ENCODE measurements at regions not wholly inside any gene's neighbourhood (a gene's known extent, or its start where the extent isn't known, plus 50 kb on each side); places are given as distances from the start of the nearest gene placed in this dataset.

DNA sequence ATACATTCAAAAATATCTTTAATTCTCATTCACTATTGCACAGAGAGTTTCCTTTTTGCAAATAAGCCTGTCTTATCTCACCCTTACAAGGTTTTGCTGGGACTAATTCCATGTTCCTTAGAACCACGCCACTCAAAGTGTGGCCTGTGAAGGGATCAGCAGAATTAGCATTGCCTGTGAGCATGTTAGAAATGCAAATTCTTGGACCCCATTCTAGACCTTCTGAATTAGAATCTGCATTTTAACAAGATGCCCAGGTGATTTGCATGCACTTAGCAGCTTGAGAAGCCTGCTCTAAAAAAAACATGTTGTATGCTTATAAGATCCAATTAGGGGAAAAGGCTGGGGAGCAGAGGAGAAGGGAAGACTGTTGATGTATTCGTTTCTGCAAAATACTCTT is 460.0 kb downstream of the NTRK2 start:
- H3K27me3 ChIP-seq (replicated peaks in 1 of 7): no peaks in the 10 kb centered on the region
- H3K4me3 ChIP-seq: no peak overlapping the region
- no peaks in the 10 kb centered on the region for H3K4me1 ChIP-seq
- H3K36me3 ChIP-seq: no peaks in the 10 kb centered on the region
- 39 to 84% (median 64%) methylated on average over 2 of the region's 2 CpGs for WGBS, 5 donors
- TF ChIP-seq CTCF (IDR thresholded peaks at IDR 0.05 in 8 of 11, conservative IDR thresholded peaks at IDR 0.05 in 3 of 11) (no peak), POLR2AphosphoS5 (IDR thresholded peaks at IDR 0.05) (no peak), POLR2A (IDR thresholded peaks at IDR 0.05) (no peak)
- peaks cover 0 to 14% (median 5%) of the 10 kb centered on the region in 8 donors for H3K9me3 ChIP-seq
- no peak for DNase-seq
- no peak overlapping the region for H3K27ac ChIP-seq
- intact Hi-C loops (cut with DNase I; ENCODE audit: low total_unique reads): no loop called here

DNA sequence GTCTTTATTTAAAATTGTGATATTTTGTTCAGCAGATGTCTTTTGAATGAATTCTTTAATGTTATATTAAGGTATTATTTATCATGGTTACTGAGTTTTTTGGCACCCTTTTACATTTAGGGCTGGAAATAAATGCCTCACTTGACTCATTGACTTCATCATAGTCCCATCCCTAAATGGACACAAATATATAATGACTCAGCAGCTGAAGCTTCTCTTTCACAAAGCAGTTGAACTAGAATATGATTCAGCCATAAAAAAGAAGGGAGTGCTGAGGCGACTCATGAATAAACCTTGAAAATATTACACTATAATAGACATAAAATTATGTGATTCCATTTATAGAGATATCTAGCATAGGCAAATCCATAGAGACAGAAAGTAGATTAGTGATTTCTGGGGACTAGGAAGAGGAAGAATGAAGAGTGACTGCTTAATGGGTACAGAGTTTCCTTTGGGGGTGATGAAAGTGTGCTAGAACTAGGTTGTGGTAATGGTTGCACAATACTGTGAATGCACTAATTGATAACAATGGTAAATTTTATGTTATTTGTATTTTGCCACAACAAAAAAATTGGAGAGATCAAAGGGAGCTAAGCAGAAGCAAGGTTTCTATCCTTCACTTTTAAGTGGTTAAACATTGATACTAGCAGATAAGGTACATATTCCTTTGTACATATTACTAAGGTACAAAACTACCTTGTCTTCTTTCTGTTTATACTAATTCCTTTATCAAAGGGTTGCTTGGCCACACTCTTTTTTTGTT is 449.6 kb downstream of the NTRK2 start:
- DNase-seq: no peak
- 84 to 96% (median 92%) methylated on average over 1 of the region's 1 CpG for WGBS, 5 donors
- Histone ChIP-seq H3K4me3 (no peak overlapping the region), H3K36me3 (no peaks in the 10 kb centered on the region), H3K27ac (no peak overlapping the region), H3K27me3 (replicated peaks in 1 of 7) (peaks cover 0 to 9% (median 0%) of the 10 kb centered on the region in 7 donors), H3K4me1 (no peaks in the 10 kb centered on the region), H3K9me3 (no peaks in the 10 kb centered on the region)
- TF ChIP-seq CTCF (IDR thresholded peaks at IDR 0.05 in 8 of 11, conservative IDR thresholded peaks at IDR 0.05 in 3 of 11) (no peak), POLR2A (IDR thresholded peaks at IDR 0.05) (no peak), POLR2AphosphoS5 (IDR thresholded peaks at IDR 0.05) (no peak)
- intact Hi-C loops (cut with DNase I; ENCODE audit: low total_unique reads): no loop called here

DNA sequence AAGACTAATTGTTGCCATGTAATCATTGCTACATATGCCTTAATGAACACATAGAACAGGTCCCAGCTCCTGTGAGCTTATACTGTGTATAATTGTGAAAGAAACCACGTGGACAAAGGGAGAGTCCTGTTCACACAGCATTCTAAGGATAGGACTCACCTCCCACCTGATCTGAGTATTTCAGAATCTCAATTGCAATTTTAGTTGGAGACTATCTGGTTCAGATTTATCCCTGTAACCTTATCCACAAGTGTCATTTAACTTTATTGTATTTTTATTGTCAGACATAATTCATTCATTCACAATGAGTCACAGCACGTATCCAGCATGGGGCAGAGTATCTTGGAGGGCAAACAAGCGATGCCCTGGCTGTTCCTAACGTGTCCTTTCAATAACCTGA is 448.3 kb downstream of the NTRK2 start:
- DNase-seq: no peak
- no peak overlapping the region for H3K4me3 ChIP-seq
- H3K36me3 ChIP-seq: no peaks in the 10 kb centered on the region
- TF ChIP-seq POLR2A (IDR thresholded peaks at IDR 0.05): no peak
- TF ChIP-seq CTCF (IDR thresholded peaks at IDR 0.05 in 8 of 11, conservative IDR thresholded peaks at IDR 0.05 in 3 of 11): no peak
- no peak for TF ChIP-seq POLR2AphosphoS5 (IDR thresholded peaks at IDR 0.05)
- 53 to 76% (median 64%) methylated on average over 4 of the region's 4 CpGs for WGBS, 5 donors
- intact Hi-C loops (cut with DNase I; ENCODE audit: low total_unique reads): no loop called here
- H3K27me3 ChIP-seq (replicated peaks in 1 of 7): peaks cover 0 to 9% (median 0%) of the 10 kb centered on the region in 7 donors
- H3K27ac ChIP-seq: no peak overlapping the region
- H3K4me1 ChIP-seq: no peaks in the 10 kb centered on the region
- no peaks in the 10 kb centered on the region for H3K9me3 ChIP-seq

GRCh38 chr9:85115473-85115872 is 445.9 kb downstream of the NTRK2 start:
- no peak for DNase-seq
- Histone ChIP-seq H3K27me3 (replicated peaks in 1 of 7) (peaks cover 0 to 7% (median 0%) of the 10 kb centered on the region in 7 donors), H3K4me3 (no peak overlapping the region), H3K27ac (no peak overlapping the region), H3K9me3 (no peaks in the 10 kb centered on the region), H3K4me1 (no peaks in the 10 kb centered on the region), H3K36me3 (no peaks in the 10 kb centered on the region)
- intact Hi-C loops (cut with DNase I; ENCODE audit: low total_unique reads): no loop called here
- WGBS, 5 donors: 59 to 71% (median 66%) methylated on average over 2 of the region's 2 CpGs
- TF ChIP-seq POLR2AphosphoS5 (IDR thresholded peaks at IDR 0.05): no peak
- TF ChIP-seq POLR2A (IDR thresholded peaks at IDR 0.05): no peak
- no peak for TF ChIP-seq CTCF (IDR thresholded peaks at IDR 0.05 in 8 of 11, conservative IDR thresholded peaks at IDR 0.05 in 3 of 11)

Data from spleen (tissue), 11 donors.